AG04449 (cell line): ENCODE measurements at regions not wholly inside any gene's neighbourhood (a gene's known extent, or its start where the extent isn't known, plus 50 kb on each side); places are given as distances from the start of the nearest gene placed in this dataset.

ENCODE experiments used
- CTCF ChIA-PET: fragments of 350-600 bp; formaldehyde crosslinking; extraction: SDS; loops from one replicate; lab custom pipeline; 2021; ENCODE audit warnings: antibody characterized with exemption; lab: Yijun Ruan, JAX
- POLR2A ChIA-PET: fragments of 400-600, 350-600 bp; formaldehyde crosslinking; extraction: SDS; loops from one replicate; lab custom pipeline; 2020; ENCODE audit warnings: antibody characterized with exemption, inconsistent platforms; lab: Yijun Ruan, JAX
- DNase-seq: peaks from one replicate; pipeline ENCODE4 v3.0.0-alpha.2; 2010; ENCODE audit warnings: low read depth, low spot score
- H3K4me3 ChIP-seq: 2 replicates; pipeline ENCODE4 v1.5.1; 2011; ENCODE audit warnings: low read depth, mild to moderate bottlenecking, control low read depth, low read length
- CTCF ChIP-seq: IDR thresholded peaks from one replicate; pipeline ENCODE4 v1.5.1; 2011; ENCODE audit warnings: mild to moderate bottlenecking, moderate library complexity, low read length, control low read depth, inconsistent platforms; ENCODE audit not compliant: insufficient read depth; ENCODE audit errors: missing control alignments

DNA sequence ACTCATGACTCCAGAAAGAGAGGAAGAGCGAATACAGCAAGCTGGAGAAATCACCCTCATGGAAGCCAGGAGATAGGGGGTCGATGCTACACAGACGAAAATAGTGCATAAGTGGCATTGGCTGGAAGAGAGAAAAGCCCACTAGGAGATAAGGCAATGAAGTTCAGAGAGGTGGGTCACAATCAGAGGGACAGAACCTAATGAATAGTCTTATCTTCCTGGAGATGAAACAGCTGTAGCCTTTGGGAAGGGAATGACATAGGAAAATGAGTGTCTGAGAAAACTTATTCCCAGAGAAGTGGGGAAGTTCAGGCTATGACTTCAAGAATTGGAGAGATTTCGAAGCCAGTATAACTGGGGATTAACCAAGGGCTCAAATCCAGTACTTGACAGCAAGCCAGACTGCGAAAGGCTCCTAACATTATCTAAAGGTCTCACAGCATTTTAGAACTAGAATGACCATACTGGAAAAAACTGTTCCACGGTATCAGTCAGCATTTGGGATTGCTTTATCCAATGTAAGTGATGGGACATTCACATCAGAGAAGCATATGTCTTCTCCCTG, 211.1 kb downstream of the ZNF365 start:
- no peak for TF ChIP-seq CTCF
- POLR2A ChIA-PET, result interaction anchor here (0.7 to 1.9 kb wide), 3 partner anchors 21 to 341 kb away, joined by 4 to 11 read pairs (median 5); no protein-coding TSS in a partner anchor
- no peak overlapping the region for H3K4me3 ChIP-seq
- no peak for DNase-seq
- CTCF ChIA-PET, result interaction anchor here (1.0 to 4.9 kb wide), 5 partner anchors 10 to 148 kb away, joined by 3 to 38 read pairs (median 3); no protein-coding TSS in a partner anchor

DNA sequence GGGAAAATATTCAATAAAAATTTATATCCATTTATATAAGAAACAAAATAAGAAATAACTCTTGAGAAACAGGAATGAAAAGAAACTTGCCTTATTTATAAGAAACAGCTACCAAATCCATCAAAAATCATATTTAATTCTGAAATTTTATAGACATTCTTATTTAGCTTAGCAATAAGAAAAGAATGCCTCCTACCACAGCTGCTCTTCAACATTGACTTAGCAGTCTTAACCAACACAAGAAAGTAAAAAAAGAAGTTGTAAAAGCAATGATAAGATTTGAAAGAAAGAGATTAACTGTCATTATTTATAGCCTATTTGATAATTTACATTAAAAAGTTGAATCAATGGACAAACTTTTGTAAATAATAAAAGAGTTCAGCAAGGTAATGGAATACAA, 212.8 kb downstream of the ZNF365 start:
- ChIA-PET POLR2A (no interaction called here), CTCF (interaction anchor here (0.9 to 2.4 kb wide), 5 partner anchors 12 to 571 kb away, joined by 3 to 11 read pairs (median 4); no protein-coding TSS in a partner anchor)
- no peak for TF ChIP-seq CTCF
- H3K4me3 ChIP-seq, result no peak overlapping the region
- DNase-seq, result no peak

DNA sequence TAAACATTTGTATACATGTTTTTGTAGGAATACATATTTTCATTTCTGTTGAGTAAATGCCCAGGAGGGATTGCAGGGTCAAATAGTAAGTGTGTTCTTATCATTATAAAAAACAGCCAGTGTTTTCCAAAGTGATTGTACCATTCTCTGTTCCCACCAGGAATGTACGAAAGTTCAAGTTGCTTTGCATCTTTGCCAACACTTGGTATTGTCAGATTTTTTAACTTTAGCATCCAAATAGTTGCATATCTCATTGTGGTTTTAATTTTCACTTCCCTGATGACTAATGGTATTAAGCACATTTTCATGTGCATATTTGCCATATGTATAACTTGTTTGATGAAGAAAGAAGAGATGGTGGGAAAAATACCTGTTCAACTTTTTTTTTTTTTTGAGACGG, 213.9 kb downstream of the ZNF365 start:
- POLR2A ChIA-PET, result no interaction called here
- no peak overlapping the region for H3K4me3 ChIP-seq
- TF ChIP-seq CTCF, result no peak
- DNase-seq, result no peak
- CTCF ChIA-PET, result interaction anchor here (1.0 to 2.4 kb wide), 3 partner anchors 23 to 569 kb away, joined by 3 to 9 read pairs (median 6); no protein-coding TSS in a partner anchor

DNA sequence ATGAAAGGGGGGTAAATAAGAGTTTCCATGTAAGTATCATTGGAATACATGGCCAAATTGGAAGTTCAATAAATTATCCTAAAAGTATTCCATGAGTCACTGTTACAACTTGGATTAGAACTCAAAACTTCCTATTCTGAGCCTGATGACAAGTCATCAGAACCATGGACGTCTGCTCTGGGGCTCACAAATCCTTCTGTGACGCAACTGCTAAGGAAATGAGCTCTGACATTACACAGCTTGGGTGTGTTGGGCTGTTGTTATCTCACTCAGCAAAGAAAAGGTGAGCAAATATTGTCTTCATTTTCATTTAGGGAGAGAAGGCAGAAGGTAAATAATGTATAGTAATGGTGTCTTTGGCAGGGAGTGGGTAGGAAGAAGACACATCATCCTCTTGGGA, 214.8 kb upstream of the ADO start:
- CTCF ChIA-PET, result interaction anchor here (1.0 to 2.2 kb wide), 3 partner anchors 23 to 568 kb away, joined by 4 to 9 read pairs (median 6); no protein-coding TSS in a partner anchor
- no peak for TF ChIP-seq CTCF

GRCh38 chr10:62590306-62590705, 214.2 kb upstream of the ADO start:
- CTCF ChIA-PET, result interaction anchor here (1.0 to 2.2 kb wide), 5 partner anchors 23 to 568 kb away, joined by 4 to 9 read pairs (median 6); no protein-coding TSS in a partner anchor

More for the DNA sequence above, 214.8 kb upstream of the ADO start:
- no peak for DNase-seq
- POLR2A ChIA-PET, result no interaction called here
- H3K4me3 ChIP-seq, result no peak overlapping the region

More at GRCh38 chr10:62590306-62590705, 214.2 kb upstream of the ADO start:
- no peak for TF ChIP-seq CTCF
- no peak for DNase-seq
- POLR2A ChIA-PET, result no interaction called here
- H3K4me3 ChIP-seq, result no peak overlapping the region
